ENCODE measurements at regions not wholly inside any gene's neighbourhood (a gene's known extent, or its start where the extent isn't known, plus 50 kb on each side); places are given as distances from the start of the nearest gene placed in this dataset.

- no peaks in the 10 kb centered on the region for H4K20me1 ChIP-seq (ENCODE audit: insufficient read depth)
- no peak overlapping the region for H3K27ac ChIP-seq (ENCODE audit: low read depth in 2 of 2, low read length in 1 of 2)
- H3K4me1 ChIP-seq (ENCODE audit: control insufficient read depth in 1 of 2, insufficient read depth in 2 of 2, low read depth in 1 of 2, low read length in 1 of 2), result peaks cover 0 to 12% of the 10 kb centered on the region in 2 experiments; a peak in 2 of 4 replicates
- ChIA-PET CTCF (interaction anchor here (1.0 to 1.5 kb wide), 3 partner anchors 55 to 122 kb away, joined by 3 to 5 read pairs (median 3); no protein-coding TSS in a partner anchor), POLR2A (no interaction called here)
- H3F3A ChIP-seq (replicated peaks; ENCODE audit: insufficient read depth), result no peaks in the 10 kb centered on the region
- DNase-seq, result no peak
- no peak overlapping the region for H3K4me3 ChIP-seq (ENCODE audit: low read depth in 2 of 2, low read length in 1 of 2)
- H2AFZ ChIP-seq (ENCODE audit: low read depth), result no peak overlapping the region
- H3K36me3 ChIP-seq (replicated peaks in 1 of 2; ENCODE audit: control insufficient read depth in 1 of 2, insufficient read depth in 2 of 2, low read length in 1 of 2), result no peaks in the 10 kb centered on the region
- no peak overlapping the region for H3K9ac ChIP-seq
- H3K9me2 ChIP-seq, result no peaks in the 10 kb centered on the region
- peaks cover 4% of the 10 kb centered on the region; the same call in 1 of the 2 replicates for H3K9me3 ChIP-seq
- TF ChIP-seq ELF1 (IDR thresholded peaks at IDR 0.05), result no peak
- no peak overlapping the region for H3K4me2 ChIP-seq
- no peaks in the 10 kb centered on the region for H3K27me3 ChIP-seq (ENCODE audit: insufficient read depth)
- H3K79me2 ChIP-seq (ENCODE audit: insufficient read depth), result no peaks in the 10 kb centered on the region
- WGBS (ENCODE audit: low lambda C conversion rate), result 72% methylated on average over 13 of the region's 28 CpGs
Measured at GRCh38 chr11:127898422-127899365, 688.7 kb downstream of the ETS1 start.

- Histone ChIP-seq H3K27me3 (ENCODE audit: insufficient read depth) (no peaks in the 10 kb centered on the region), H3K27ac (ENCODE audit: low read depth in 2 of 2, low read length in 1 of 2) (no peak overlapping the region), H3K36me3 (replicated peaks in 1 of 2; ENCODE audit: control insufficient read depth in 1 of 2, insufficient read depth in 2 of 2, low read length in 1 of 2) (no peaks in the 10 kb centered on the region), H3K4me1 (ENCODE audit: control insufficient read depth in 1 of 2, insufficient read depth in 2 of 2, low read depth in 1 of 2, low read length in 1 of 2) (no peaks in the 10 kb centered on the region), H2AFZ (ENCODE audit: low read depth) (no peak overlapping the region), H4K20me1 (ENCODE audit: insufficient read depth) (no peaks in the 10 kb centered on the region), H3K79me2 (ENCODE audit: insufficient read depth) (no peaks in the 10 kb centered on the region), H3K4me2 (no peak overlapping the region), H3K9me3 (peaks cover 4% of the 10 kb centered on the region; the same call in 1 of the 2 replicates), H3K9me2 (no peaks in the 10 kb centered on the region), H3F3A (replicated peaks; ENCODE audit: insufficient read depth) (no peaks in the 10 kb centered on the region), H3K9ac (no peak overlapping the region), H3K4me3 (ENCODE audit: low read depth in 2 of 2, low read length in 1 of 2) (no peak overlapping the region)
- POLR2A ChIA-PET, result no interaction called here
- TF ChIP-seq RAD21 (IDR thresholded peaks at IDR 0.05; ENCODE audit: low read length) (no peak), CHD2 (IDR thresholded peaks at IDR 0.05; ENCODE audit: low read length, partially characterized antibody) (no peak), IRF3 (IDR thresholded peaks at IDR 0.05; ENCODE audit: low read depth, low read length) (no peak), MAX (IDR thresholded peaks at IDR 0.05; ENCODE audit: low read depth) (no peak), PBX3 (IDR thresholded peaks at IDR 0.05) (no peak), NRF1 (IDR thresholded peaks at IDR 0.05; ENCODE audit: low read depth, low read length) (no peak), RXRA (IDR thresholded peaks at IDR 0.05; ENCODE audit: borderline replicate concordance, low read depth) (no peak), CTCF (IDR thresholded peaks at IDR 0.05) (no peak), SIN3A (IDR thresholded peaks at IDR 0.05; ENCODE audit: borderline replicate concordance, low read depth, low read length) (no peak), MXI1 (IDR thresholded peaks at IDR 0.05; ENCODE audit: low read depth, low read length) (no peak), ELF1 (IDR thresholded peaks at IDR 0.05) (no peak), TEAD4 (IDR thresholded peaks at IDR 0.05; ENCODE audit: borderline replicate concordance, insufficient read depth) (no peak), EZH2phosphoT487 (IDR thresholded peaks at IDR 0.05; ENCODE audit: borderline replicate concordance, low read depth) (no peak), JUND (IDR thresholded peaks at IDR 0.05) (no peak), RFX5 (IDR thresholded peaks at IDR 0.05; ENCODE audit: low read length) (no peak)
- no peak for DNase-seq
- CTCF ChIA-PET, result no interaction called here
- 50% methylated on average over 3 of the region's 3 CpGs for WGBS (ENCODE audit: low lambda C conversion rate)
Measured at GRCh38 chr11:127895776-127896175, 691.6 kb downstream of the ETS1 start.

Measured in SK-N-SH (cell line).